ENCODE measurements at regions not wholly inside any gene's neighbourhood (a gene's known extent, or its start where the extent isn't known, plus 50 kb on each side); places are given as distances from the start of the nearest gene placed in this dataset.

DNA sequence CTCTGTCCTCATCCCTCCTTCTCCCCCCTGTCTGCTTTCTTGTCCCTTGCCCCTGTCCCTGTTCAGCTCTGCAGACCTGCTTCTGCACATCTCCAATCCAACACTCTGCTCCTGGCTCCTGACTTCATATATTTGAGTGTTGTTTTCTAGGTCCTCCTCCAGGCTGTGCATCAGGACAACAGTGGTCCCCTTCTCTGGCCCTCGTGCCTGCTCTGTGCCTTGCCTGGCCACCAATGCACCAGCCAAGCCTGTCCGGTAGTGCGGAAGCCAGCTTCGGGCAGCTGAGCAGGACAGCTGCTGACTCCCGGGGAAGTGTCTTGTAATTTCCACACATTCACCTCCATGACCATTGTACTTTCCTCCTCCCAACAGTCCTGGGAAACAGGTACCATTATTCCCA, 203.4 kb upstream of the RAB4A start:
- TF ChIP-seq PKNOX1 (IDR thresholded peaks at IDR 0.05) (no peak), SP1 (IDR thresholded peaks at IDR 0.05) (no peak), FOXK2 (IDR thresholded peaks at IDR 0.05) (no peak), TARDBP (IDR thresholded peaks at IDR 0.05) (no peak), BHLHE40 (IDR thresholded peaks at IDR 0.05; ENCODE audit: borderline replicate concordance) (no peak), FOXA1 (IDR thresholded peaks at IDR 0.05) (no peak), ELF4 (IDR thresholded peaks at IDR 0.05) (no peak), FOXM1 (IDR thresholded peaks at IDR 0.05; ENCODE audit: borderline replicate concordance) (no peak), ZNF384 (IDR thresholded peaks at IDR 0.05) (no peak), NFRKB (IDR thresholded peaks at IDR 0.05) (no peak)
